ENCODE measurements at regions not wholly inside any gene's neighbourhood (a gene's known extent, or its start where the extent isn't known, plus 50 kb on each side); places are given as distances from the start of the nearest gene placed in this dataset.

GRCh38 chr21:36582271-36582670, 102.3 kb upstream of the CLDN14 start:
- DNase-seq (ENCODE audit: low read depth in 6 of 9, low spot score in 9 of 9) = no peak
- H3K4me1 ChIP-seq (ENCODE audit: control insufficient read depth in 2 of 2, insufficient read depth in 2 of 2, low read length in 2 of 2) = peaks cover 0 to 4% of the 10 kb centered on the region in 2 donors
- H3K9me3 ChIP-seq (ENCODE audit: control insufficient read depth in 2 of 2, insufficient read depth in 1 of 2, low read length in 1 of 2) = no peaks in the 10 kb centered on the region
- WGBS = 31% methylated on average over 6 of the region's 6 CpGs
- H3K27me3 ChIP-seq (ENCODE audit: control insufficient read depth in 2 of 2, insufficient read depth in 1 of 2, low read length in 1 of 2) = peaks cover 0 to 3% of the 10 kb centered on the region in 2 donors
- H3K27ac ChIP-seq (ENCODE audit: low read depth in 1 of 2, low read length in 1 of 2) = no peak overlapping the region
- H3K36me3 ChIP-seq (ENCODE audit: control insufficient read depth in 2 of 2, insufficient read depth in 2 of 2, low read length in 1 of 2) = no peaks in the 10 kb centered on the region
- H3K4me3 ChIP-seq (ENCODE audit: low read length in 2 of 2) = no peak overlapping the region

- H3K9me3 ChIP-seq (ENCODE audit: control insufficient read depth in 2 of 2, insufficient read depth in 1 of 2, low read length in 1 of 2) = no peaks in the 10 kb centered on the region
- peaks cover 0 to 4% of the 10 kb centered on the region in 2 donors for H3K4me1 ChIP-seq (ENCODE audit: control insufficient read depth in 2 of 2, insufficient read depth in 2 of 2, low read length in 2 of 2)
- DNase-seq (ENCODE audit: low read depth in 6 of 9, low spot score in 9 of 9) = no peak
- WGBS = 68% methylated on average over 5 of the region's 5 CpGs
- no peaks in the 10 kb centered on the region for H3K36me3 ChIP-seq (ENCODE audit: control insufficient read depth in 2 of 2, insufficient read depth in 2 of 2, low read length in 1 of 2)
- H3K27ac ChIP-seq (ENCODE audit: low read depth in 1 of 2, low read length in 1 of 2) = no peak overlapping the region
- no peak overlapping the region for H3K4me3 ChIP-seq (ENCODE audit: low read length in 2 of 2)
- H3K27me3 ChIP-seq (ENCODE audit: control insufficient read depth in 2 of 2, insufficient read depth in 1 of 2, low read length in 1 of 2) = peaks cover 0 to 8% of the 10 kb centered on the region in 2 donors
These were observed 103.7 kb upstream of the CLDN14 start for GRCh38 chr21:36583591-36583990.

GRCh38 chr21:36584980-36585940, 105.3 kb upstream of the CLDN14 start:
- Histone ChIP-seq H3K27me3 (ENCODE audit: control insufficient read depth in 2 of 2, insufficient read depth in 1 of 2, low read length in 1 of 2) (peaks cover 0 to 8% of the 10 kb centered on the region in 2 donors), H3K36me3 (ENCODE audit: control insufficient read depth in 2 of 2, insufficient read depth in 2 of 2, low read length in 1 of 2) (no peaks in the 10 kb centered on the region), H3K4me3 (ENCODE audit: low read length in 2 of 2) (no peak overlapping the region), H3K27ac (ENCODE audit: low read depth in 1 of 2, low read length in 1 of 2) (no peak overlapping the region), H3K9me3 (ENCODE audit: control insufficient read depth in 2 of 2, insufficient read depth in 1 of 2, low read length in 1 of 2) (no peaks in the 10 kb centered on the region), H3K4me1 (ENCODE audit: control insufficient read depth in 2 of 2, insufficient read depth in 2 of 2, low read length in 2 of 2) (peaks cover 3 to 4% of the 10 kb centered on the region in 2 donors)
- 93% methylated on average over 6 of the region's 6 CpGs for WGBS
- DNase-seq (ENCODE audit: low read depth in 6 of 9, low spot score in 9 of 9) = peak in 2 of 9 donors; percentile 11 to 28

GRCh38 chr21:36587388-36587787, 107.5 kb upstream of the CLDN14 start:
- Histone ChIP-seq H3K27me3 (ENCODE audit: control insufficient read depth in 2 of 2, insufficient read depth in 1 of 2, low read length in 1 of 2) (peaks cover 0 to 6% of the 10 kb centered on the region in 2 donors), H3K9me3 (ENCODE audit: control insufficient read depth in 2 of 2, insufficient read depth in 1 of 2, low read length in 1 of 2) (no peaks in the 10 kb centered on the region), H3K4me3 (ENCODE audit: low read length in 2 of 2) (no peak overlapping the region), H3K4me1 (ENCODE audit: control insufficient read depth in 2 of 2, insufficient read depth in 2 of 2, low read length in 2 of 2) (peaks cover 3 to 4% of the 10 kb centered on the region in 2 donors), H3K36me3 (ENCODE audit: control insufficient read depth in 2 of 2, insufficient read depth in 2 of 2, low read length in 1 of 2) (no peaks in the 10 kb centered on the region), H3K27ac (ENCODE audit: low read depth in 1 of 2, low read length in 1 of 2) (no peak overlapping the region)
- no peak for DNase-seq (ENCODE audit: low read depth in 6 of 9, low spot score in 9 of 9)
- 96% methylated on average over 8 of the region's 8 CpGs for WGBS

- peak in 2 of 9 donors; percentile 8 to 27 for DNase-seq (ENCODE audit: low read depth in 6 of 9, low spot score in 9 of 9)
- Histone ChIP-seq H3K36me3 (ENCODE audit: control insufficient read depth in 2 of 2, insufficient read depth in 2 of 2, low read length in 1 of 2) (no peaks in the 10 kb centered on the region), H3K4me1 (ENCODE audit: control insufficient read depth in 2 of 2, insufficient read depth in 2 of 2, low read length in 2 of 2) (peaks cover 3 to 4% of the 10 kb centered on the region in 2 donors), H3K9me3 (ENCODE audit: control insufficient read depth in 2 of 2, insufficient read depth in 1 of 2, low read length in 1 of 2) (no peaks in the 10 kb centered on the region), H3K4me3 (ENCODE audit: low read length in 2 of 2) (no peak overlapping the region), H3K27me3 (ENCODE audit: control insufficient read depth in 2 of 2, insufficient read depth in 1 of 2, low read length in 1 of 2) (peaks cover 0 to 12% of the 10 kb centered on the region in 2 donors), H3K27ac (ENCODE audit: low read depth in 1 of 2, low read length in 1 of 2) (no peak overlapping the region)
- WGBS = 48% methylated on average over 10 of the region's 10 CpGs
These were observed 109.5 kb upstream of the SIM2 start for GRCh38 chr21:36589352-36589971.

- DNase-seq (ENCODE audit: low read depth in 6 of 9, low spot score in 9 of 9) = no peak
- Histone ChIP-seq H3K27ac (ENCODE audit: low read depth in 1 of 2, low read length in 1 of 2) (no peak overlapping the region), H3K36me3 (ENCODE audit: control insufficient read depth in 2 of 2, insufficient read depth in 2 of 2, low read length in 1 of 2) (no peaks in the 10 kb centered on the region), H3K9me3 (ENCODE audit: control insufficient read depth in 2 of 2, insufficient read depth in 1 of 2, low read length in 1 of 2) (no peaks in the 10 kb centered on the region), H3K4me3 (ENCODE audit: low read length in 2 of 2) (no peak overlapping the region), H3K4me1 (ENCODE audit: control insufficient read depth in 2 of 2, insufficient read depth in 2 of 2, low read length in 2 of 2) (peaks cover 0 to 3% of the 10 kb centered on the region in 2 donors), H3K27me3 (ENCODE audit: control insufficient read depth in 2 of 2, insufficient read depth in 1 of 2, low read length in 1 of 2) (peaks cover 0 to 12% of the 10 kb centered on the region in 2 donors)
- WGBS = 92% methylated on average over 16 of the region's 16 CpGs
These were observed 107.5 kb upstream of the SIM2 start for GRCh38 chr21:36591326-36591970.

- no peaks in the 10 kb centered on the region for H3K4me1 ChIP-seq (ENCODE audit: control insufficient read depth in 2 of 2, insufficient read depth in 2 of 2, low read length in 2 of 2)
- DNase-seq (ENCODE audit: low read depth in 6 of 9, low spot score in 9 of 9) = no peak
- no peak overlapping the region for H3K27ac ChIP-seq (ENCODE audit: low read depth in 1 of 2, low read length in 1 of 2)
- peaks cover 0 to 13% of the 10 kb centered on the region in 2 donors for H3K27me3 ChIP-seq (ENCODE audit: control insufficient read depth in 2 of 2, insufficient read depth in 1 of 2, low read length in 1 of 2)
- WGBS = 94% methylated on average over 2 of the region's 2 CpGs
- no peaks in the 10 kb centered on the region for H3K9me3 ChIP-seq (ENCODE audit: control insufficient read depth in 2 of 2, insufficient read depth in 1 of 2, low read length in 1 of 2)
- H3K4me3 ChIP-seq (ENCODE audit: low read length in 2 of 2) = no peak overlapping the region
- H3K36me3 ChIP-seq (ENCODE audit: control insufficient read depth in 2 of 2, insufficient read depth in 2 of 2, low read length in 1 of 2) = no peaks in the 10 kb centered on the region
These were observed 102.7 kb upstream of the SIM2 start for GRCh38 chr21:36596174-36596573.

- H3K27ac ChIP-seq (ENCODE audit: low read depth in 1 of 2, low read length in 1 of 2) = no peak overlapping the region
These were observed 97.6 kb upstream of the SIM2 start for GRCh38 chr21:36601362-36601761.

GRCh38 chr21:36602735-36603134, 96.2 kb upstream of the SIM2 start:
- H3K9me3 ChIP-seq (ENCODE audit: control insufficient read depth in 2 of 2, insufficient read depth in 1 of 2, low read length in 1 of 2) = no peaks in the 10 kb centered on the region
- peak overlapping the region in 1 of 2 donors; percentile 78 for H3K27ac ChIP-seq (ENCODE audit: low read depth in 1 of 2, low read length in 1 of 2)
- 89% methylated on average over 8 of the region's 8 CpGs for WGBS
- H3K27me3 ChIP-seq (ENCODE audit: control insufficient read depth in 2 of 2, insufficient read depth in 1 of 2, low read length in 1 of 2) = peaks cover 0 to 20% of the 10 kb centered on the region in 2 donors
- H3K4me3 ChIP-seq (ENCODE audit: low read length in 2 of 2) = no peak overlapping the region
- no peak for DNase-seq (ENCODE audit: low read depth in 6 of 9, low spot score in 9 of 9)
- no peaks in the 10 kb centered on the region for H3K36me3 ChIP-seq (ENCODE audit: control insufficient read depth in 2 of 2, insufficient read depth in 2 of 2, low read length in 1 of 2)
- H3K4me1 ChIP-seq (ENCODE audit: control insufficient read depth in 2 of 2, insufficient read depth in 2 of 2, low read length in 2 of 2) = peaks cover 6% of the 10 kb centered on the region in 2 donors

More at GRCh38 chr21:36601362-36601761, 97.6 kb upstream of the SIM2 start:
- WGBS = 89% methylated on average over 3 of the region's 3 CpGs
- H3K36me3 ChIP-seq (ENCODE audit: control insufficient read depth in 2 of 2, insufficient read depth in 2 of 2, low read length in 1 of 2) = no peaks in the 10 kb centered on the region
- no peak for DNase-seq (ENCODE audit: low read depth in 6 of 9, low spot score in 9 of 9)
- H3K27me3 ChIP-seq (ENCODE audit: control insufficient read depth in 2 of 2, insufficient read depth in 1 of 2, low read length in 1 of 2) = peaks cover 0 to 17% of the 10 kb centered on the region in 2 donors
- H3K4me3 ChIP-seq (ENCODE audit: low read length in 2 of 2) = no peak overlapping the region
- peaks cover 6% of the 10 kb centered on the region in 2 donors for H3K4me1 ChIP-seq (ENCODE audit: control insufficient read depth in 2 of 2, insufficient read depth in 2 of 2, low read length in 2 of 2)
- H3K9me3 ChIP-seq (ENCODE audit: control insufficient read depth in 2 of 2, insufficient read depth in 1 of 2, low read length in 1 of 2) = no peaks in the 10 kb centered on the region

All from thymus (tissue), 11 donors.